ENCODE measurements at regions not wholly inside any gene's neighbourhood (a gene's known extent, or its start where the extent isn't known, plus 50 kb on each side); places are given as distances from the start of the nearest gene placed in this dataset.

GRCh38 chr16:88299751-88300462 lies 82.9 kb upstream of the ZNF469 start:
- intact Hi-C loops (cut with DNase I) = no loop called here
- no peak for ATAC-seq
- Histone ChIP-seq H3K27ac (ENCODE audit: low read length) (no peak overlapping the region), H3K4me1 (ENCODE audit: control insufficient read depth, insufficient read depth, low read length) (peaks cover 7% of the 10 kb centered on the region), H3K4me3 (ENCODE audit: low read length) (no peak overlapping the region), H3K9me3 (ENCODE audit: control insufficient read depth, low read length) (no peaks in the 10 kb centered on the region), H3K27me3 (ENCODE audit: control insufficient read depth, insufficient read depth) (no peaks in the 10 kb centered on the region)
- peak in 2 of 3 donors; percentile 7 to 47 for DNase-seq
- WGBS = 87% methylated on average over 19 of the region's 19 CpGs

- H3K27ac ChIP-seq (ENCODE audit: low read length) = no peak overlapping the region
- no peaks in the 10 kb centered on the region for H3K9me3 ChIP-seq (ENCODE audit: control insufficient read depth, low read length)
- intact Hi-C loops (cut with DNase I) = no loop called here
- 87% methylated on average over 12 of the region's 12 CpGs for WGBS
- DNase-seq = peak in 1 of 3 donors; percentile 4
- H3K27me3 ChIP-seq (ENCODE audit: control insufficient read depth, insufficient read depth) = no peaks in the 10 kb centered on the region
- H3K4me3 ChIP-seq (ENCODE audit: low read length) = no peak overlapping the region
- no peak for ATAC-seq
- H3K4me1 ChIP-seq (ENCODE audit: control insufficient read depth, insufficient read depth, low read length) = peaks cover 7% of the 10 kb centered on the region
Observed at GRCh38 chr16:88300463-88300835, 82.3 kb upstream of the ZNF469 start.

- DNase-seq (peak in 1 of 3 donors; percentile 22), ATAC-seq (no peak)
- Histone ChIP-seq H3K9me3 (ENCODE audit: control insufficient read depth, low read length) (no peaks in the 10 kb centered on the region), H3K4me3 (ENCODE audit: low read length) (no peak overlapping the region), H3K27me3 (ENCODE audit: control insufficient read depth, insufficient read depth) (no peaks in the 10 kb centered on the region), H3K27ac (ENCODE audit: low read length) (no peak overlapping the region), H3K4me1 (ENCODE audit: control insufficient read depth, insufficient read depth, low read length) (peaks cover 7% of the 10 kb centered on the region)
- intact Hi-C loops (cut with DNase I) = no loop called here
- 87% methylated on average over 11 of the region's 11 CpGs for WGBS
Observed at GRCh38 chr16:88301431-88301830, 81.3 kb upstream of the ZNF469 start.

GRCh38 chr16:88301886-88302285 lies 80.9 kb upstream of the ZNF469 start:
- Histone ChIP-seq H3K27ac (ENCODE audit: low read length) (no peak overlapping the region), H3K9me3 (ENCODE audit: control insufficient read depth, low read length) (no peaks in the 10 kb centered on the region), H3K4me1 (ENCODE audit: control insufficient read depth, insufficient read depth, low read length) (peaks cover 7% of the 10 kb centered on the region), H3K4me3 (ENCODE audit: low read length) (no peak overlapping the region), H3K27me3 (ENCODE audit: control insufficient read depth, insufficient read depth) (no peaks in the 10 kb centered on the region)
- DNase-seq (peak in 2 of 3 donors; percentile 5 to 34), ATAC-seq (no peak)
- intact Hi-C loops (cut with DNase I) = no loop called here
- WGBS = 85% methylated on average over 12 of the region's 12 CpGs

- WGBS = 92% methylated on average over 6 of the region's 6 CpGs
- H3K27me3 ChIP-seq (ENCODE audit: control insufficient read depth, insufficient read depth) = no peaks in the 10 kb centered on the region
- intact Hi-C loops (cut with DNase I) = no loop called here
Observed at GRCh38 chr16:88302666-88303065, 80.1 kb upstream of the ZNF469 start.

GRCh38 chr16:88303405-88303804 lies 79.4 kb upstream of the ZNF469 start:
- intact Hi-C loops (cut with DNase I) = no loop called here
- DNase-seq (peak in 1 of 3 donors; percentile 6), ATAC-seq (no peak)
- no peaks in the 10 kb centered on the region for H3K27me3 ChIP-seq (ENCODE audit: control insufficient read depth, insufficient read depth)
- H3K27ac ChIP-seq (ENCODE audit: low read length) = no peak overlapping the region
- WGBS = 78% methylated on average over 6 of the region's 6 CpGs
- peaks cover 7% of the 10 kb centered on the region for H3K4me1 ChIP-seq (ENCODE audit: control insufficient read depth, insufficient read depth, low read length)
- no peaks in the 10 kb centered on the region for H3K9me3 ChIP-seq (ENCODE audit: control insufficient read depth, low read length)
- no peak overlapping the region for H3K4me3 ChIP-seq (ENCODE audit: low read length)

More at GRCh38 chr16:88302666-88303065, 80.1 kb upstream of the ZNF469 start:
- DNase-seq = peak in 2 of 3 donors; percentile 1 to 23
- ATAC-seq = no peak
- no peak overlapping the region for H3K27ac ChIP-seq (ENCODE audit: low read length)
- no peak overlapping the region for H3K4me3 ChIP-seq (ENCODE audit: low read length)
- no peaks in the 10 kb centered on the region for H3K9me3 ChIP-seq (ENCODE audit: control insufficient read depth, low read length)
- peaks cover 7% of the 10 kb centered on the region for H3K4me1 ChIP-seq (ENCODE audit: control insufficient read depth, insufficient read depth, low read length)

GRCh38 chr16:88303890-88304819 lies 78.6 kb upstream of the ZNF469 start:
- no peak overlapping the region for H3K4me3 ChIP-seq (ENCODE audit: low read length)
- 24% methylated on average over 16 of the region's 16 CpGs for WGBS
- peaks cover 7% of the 10 kb centered on the region for H3K4me1 ChIP-seq (ENCODE audit: control insufficient read depth, insufficient read depth, low read length)
- intact Hi-C loops (cut with DNase I) = no loop called here
- H3K27ac ChIP-seq (ENCODE audit: low read length) = no peak overlapping the region
- ATAC-seq (peak; percentile 53 to 67), DNase-seq (peak; percentile 52 to 75 (median 66))
- H3K27me3 ChIP-seq (ENCODE audit: control insufficient read depth, insufficient read depth) = no peaks in the 10 kb centered on the region
- no peaks in the 10 kb centered on the region for H3K9me3 ChIP-seq (ENCODE audit: control insufficient read depth, low read length)

GRCh38 chr16:88305176-88305575 lies 77.6 kb upstream of the ZNF469 start:
- peak in 1 of 3 donors; percentile 38 for DNase-seq
- 92% methylated on average over 14 of the region's 14 CpGs for WGBS
- no peak overlapping the region for H3K4me3 ChIP-seq (ENCODE audit: low read length)
- no peak for ATAC-seq
- intact Hi-C loops (cut with DNase I) = no loop called here
- H3K9me3 ChIP-seq (ENCODE audit: control insufficient read depth, low read length) = no peaks in the 10 kb centered on the region
- H3K27me3 ChIP-seq (ENCODE audit: control insufficient read depth, insufficient read depth) = no peaks in the 10 kb centered on the region
- peaks cover 7% of the 10 kb centered on the region for H3K4me1 ChIP-seq (ENCODE audit: control insufficient read depth, insufficient read depth, low read length)
- H3K27ac ChIP-seq (ENCODE audit: low read length) = no peak overlapping the region

- H3K4me1 ChIP-seq (ENCODE audit: control insufficient read depth, insufficient read depth, low read length) = peaks cover 7% of the 10 kb centered on the region
- intact Hi-C loops (cut with DNase I) = no loop called here
- H3K9me3 ChIP-seq (ENCODE audit: control insufficient read depth, low read length) = no peaks in the 10 kb centered on the region
- H3K27me3 ChIP-seq (ENCODE audit: control insufficient read depth, insufficient read depth) = no peaks in the 10 kb centered on the region
- no peak overlapping the region for H3K27ac ChIP-seq (ENCODE audit: low read length)
- no peak overlapping the region for H3K4me3 ChIP-seq (ENCODE audit: low read length)
- ATAC-seq (no peak), DNase-seq (peak in 1 of 3 donors; percentile 4)
- WGBS = 81% methylated on average over 8 of the region's 8 CpGs
Observed at GRCh38 chr16:88306411-88306810, 76.3 kb upstream of the ZNF469 start.

GRCh38 chr16:88306860-88307545 lies 75.8 kb upstream of the ZNF469 start:
- peak; percentile 47 to 49 for ATAC-seq
- peak in 1 of 3 donors; percentile 17 for DNase-seq
- H3K4me3 ChIP-seq (ENCODE audit: low read length) = no peak overlapping the region
- H3K27me3 ChIP-seq (ENCODE audit: control insufficient read depth, insufficient read depth) = no peaks in the 10 kb centered on the region
- H3K4me1 ChIP-seq (ENCODE audit: control insufficient read depth, insufficient read depth, low read length) = peaks cover 7% of the 10 kb centered on the region
- no peak overlapping the region for H3K27ac ChIP-seq (ENCODE audit: low read length)
- intact Hi-C loops (cut with DNase I) = no loop called here
- WGBS = 42% methylated on average over 6 of the region's 6 CpGs
- H3K9me3 ChIP-seq (ENCODE audit: control insufficient read depth, low read length) = no peaks in the 10 kb centered on the region
